ENCODE measurements at regions not wholly inside any gene's neighbourhood (a gene's known extent, or its start where the extent isn't known, plus 50 kb on each side); places are given as distances from the start of the nearest gene placed in this dataset.

DNA sequence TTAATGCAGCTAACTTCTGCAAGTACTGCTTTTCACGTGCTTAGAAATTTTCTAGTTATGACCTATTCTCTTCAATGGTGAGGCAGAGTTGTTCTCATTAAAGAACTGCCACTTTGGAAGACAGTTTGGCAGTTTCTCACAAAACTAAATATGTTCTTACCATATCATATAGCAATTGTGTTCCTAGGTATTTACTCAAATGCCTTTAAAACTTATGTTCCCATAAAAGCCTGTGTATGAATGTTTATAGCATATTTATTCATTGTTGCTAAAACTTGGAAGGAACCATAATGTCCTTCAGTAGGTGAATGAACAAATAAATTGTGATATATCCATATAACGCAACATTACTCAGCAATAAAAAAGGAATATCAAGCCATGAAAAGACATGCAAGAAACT is 555.1 kb upstream of the POT1 start:
- Histone ChIP-seq H3K36me3 (no peaks in the 10 kb centered on the region), H3K4me1 (no peaks in the 10 kb centered on the region), H3K4me3 (no peak overlapping the region), H3K27me3 (no peaks in the 10 kb centered on the region), H3K9me3 (no peaks in the 10 kb centered on the region), H3K27ac (no peak overlapping the region)
- DNase-seq (no peak), ATAC-seq (no peak)
- in situ Hi-C loops (cut with MboI; ENCODE audit: low sequenced_read_pairs in 4 of 4) (no loop called here), intact Hi-C loops (cut with DNase I; ENCODE audit: low total_unique reads) (no loop called here)
- TF ChIP-seq, protein P1, sequence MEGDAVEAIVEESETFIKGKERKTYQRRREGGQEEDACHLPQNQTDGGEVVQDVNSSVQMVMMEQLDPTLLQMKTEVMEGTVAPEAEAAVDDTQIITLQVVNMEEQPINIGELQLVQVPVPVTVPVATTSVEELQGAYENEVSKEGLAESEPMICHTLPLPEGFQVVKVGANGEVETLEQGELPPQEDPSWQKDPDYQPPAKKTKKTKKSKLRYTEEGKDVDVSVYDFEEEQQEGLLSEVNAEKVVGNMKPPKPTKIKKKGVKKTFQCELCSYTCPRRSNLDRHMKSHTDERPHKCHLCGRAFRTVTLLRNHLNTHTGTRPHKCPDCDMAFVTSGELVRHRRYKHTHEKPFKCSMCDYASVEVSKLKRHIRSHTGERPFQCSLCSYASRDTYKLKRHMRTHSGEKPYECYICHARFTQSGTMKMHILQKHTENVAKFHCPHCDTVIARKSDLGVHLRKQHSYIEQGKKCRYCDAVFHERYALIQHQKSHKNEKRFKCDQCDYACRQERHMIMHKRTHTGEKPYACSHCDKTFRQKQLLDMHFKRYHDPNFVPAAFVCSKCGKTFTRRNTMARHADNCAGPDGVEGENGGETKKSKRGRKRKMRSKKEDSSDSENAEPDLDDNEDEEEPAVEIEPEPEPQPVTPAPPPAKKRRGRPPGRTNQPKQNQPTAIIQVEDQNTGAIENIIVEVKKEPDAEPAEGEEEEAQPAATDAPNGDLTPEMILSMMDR (IDR thresholded peaks at IDR 0.05 in 4 of 5, conservative IDR thresholded peaks at IDR 0.05 in 1 of 5) = no peak
- no peak for TF ChIP-seq POLR2A (IDR thresholded peaks at IDR 0.05)

DNA sequence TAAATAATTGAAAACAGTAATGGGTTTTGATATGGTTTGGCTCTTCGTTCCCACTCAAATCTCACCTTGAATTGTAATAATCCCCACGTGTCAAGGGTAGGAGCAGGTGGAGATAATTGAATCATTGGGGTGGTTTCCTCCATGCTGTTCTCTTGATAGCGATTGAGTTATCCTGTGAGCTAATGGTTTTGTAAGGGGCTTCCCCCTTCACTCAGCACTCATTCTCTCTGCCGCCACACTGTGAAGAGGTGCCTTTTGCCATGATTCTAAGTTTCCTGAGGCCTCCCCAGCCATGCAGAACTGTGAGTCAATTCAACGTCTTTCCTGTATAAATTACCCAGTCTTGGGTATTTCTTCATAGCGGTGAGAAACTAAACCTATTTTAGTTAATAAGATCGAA is 551.7 kb upstream of the POT1 start:
- Histone ChIP-seq H3K27ac (no peak overlapping the region), H3K36me3 (no peaks in the 10 kb centered on the region), H3K27me3 (no peaks in the 10 kb centered on the region), H3K4me1 (no peaks in the 10 kb centered on the region), H3K9me3 (no peaks in the 10 kb centered on the region), H3K4me3 (no peak overlapping the region)
- intact Hi-C loops (cut with DNase I; ENCODE audit: low total_unique reads) (no loop called here), in situ Hi-C loops (cut with MboI; ENCODE audit: low sequenced_read_pairs in 4 of 4) (no loop called here)
- ATAC-seq (no peak), DNase-seq (no peak)
- TF ChIP-seq, protein P1 (IDR thresholded peaks at IDR 0.05 in 4 of 5, conservative IDR thresholded peaks at IDR 0.05 in 1 of 5) = no peak
- TF ChIP-seq POLR2A (IDR thresholded peaks at IDR 0.05) = no peak

DNA sequence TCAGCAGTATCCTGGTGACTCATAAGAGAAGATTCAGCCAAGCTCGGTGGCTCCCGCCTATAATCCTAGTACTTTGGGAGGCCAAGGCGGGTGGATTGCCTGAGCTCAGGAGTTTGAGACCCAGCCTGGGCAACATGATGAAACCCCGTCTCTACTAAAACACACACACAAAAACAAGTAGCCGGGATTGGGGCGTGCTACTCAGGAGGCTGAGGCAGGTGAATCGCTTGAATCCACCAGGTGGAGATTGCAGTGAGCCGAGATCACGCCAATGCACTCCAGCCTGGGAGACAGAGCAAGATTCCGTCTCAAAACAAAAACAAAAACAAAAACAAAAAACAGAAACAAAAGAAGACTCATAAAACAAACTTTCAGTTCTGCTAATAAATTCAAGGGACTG is 551.1 kb upstream of the POT1 start:
- ATAC-seq (no peak), DNase-seq (no peak)
- no peaks in the 10 kb centered on the region for H3K36me3 ChIP-seq
- in situ Hi-C loops (cut with MboI; ENCODE audit: low sequenced_read_pairs in 4 of 4) = no loop called here
- no peaks in the 10 kb centered on the region for H3K4me1 ChIP-seq
- intact Hi-C loops (cut with DNase I; ENCODE audit: low total_unique reads) = no loop called here
- H3K27me3 ChIP-seq = no peaks in the 10 kb centered on the region
- no peaks in the 10 kb centered on the region for H3K9me3 ChIP-seq
- H3K4me3 ChIP-seq = no peak overlapping the region
- TF ChIP-seq, protein P1 (IDR thresholded peaks at IDR 0.05 in 4 of 5, conservative IDR thresholded peaks at IDR 0.05 in 1 of 5) = no peak
- TF ChIP-seq POLR2A (IDR thresholded peaks at IDR 0.05) = no peak
- no peak overlapping the region for H3K27ac ChIP-seq

DNA sequence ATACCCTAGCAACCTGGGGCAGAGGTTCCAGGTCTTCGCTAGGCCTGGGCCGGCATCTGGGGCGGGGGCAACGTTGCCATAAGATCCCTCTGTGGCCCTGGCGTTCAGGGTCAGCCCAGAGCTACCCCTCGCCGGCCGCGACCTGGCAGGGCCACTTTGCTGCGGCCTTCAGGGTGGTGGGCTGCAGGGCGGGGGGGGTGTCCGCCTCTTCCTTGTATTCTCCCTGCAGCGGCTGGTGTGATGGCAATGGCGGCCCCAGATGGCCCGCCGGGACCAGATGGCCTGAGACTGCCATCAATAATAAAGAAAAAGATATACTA is 539.2 kb upstream of the POT1 start:
- Histone ChIP-seq H3K27ac (no peak overlapping the region), H3K4me1 (no peaks in the 10 kb centered on the region), H3K27me3 (no peaks in the 10 kb centered on the region), H3K4me3 (no peak overlapping the region), H3K36me3 (no peaks in the 10 kb centered on the region), H3K9me3 (no peaks in the 10 kb centered on the region)
- TF ChIP-seq, protein P1 (IDR thresholded peaks at IDR 0.05 in 4 of 5, conservative IDR thresholded peaks at IDR 0.05 in 1 of 5) = no peak
- TF ChIP-seq POLR2A (IDR thresholded peaks at IDR 0.05) = no peak
- intact Hi-C loops (cut with DNase I; ENCODE audit: low total_unique reads) (no loop called here), in situ Hi-C loops (cut with MboI; ENCODE audit: low sequenced_read_pairs in 4 of 4) (no loop called here)
- ATAC-seq (no peak), DNase-seq (no peak)

DNA sequence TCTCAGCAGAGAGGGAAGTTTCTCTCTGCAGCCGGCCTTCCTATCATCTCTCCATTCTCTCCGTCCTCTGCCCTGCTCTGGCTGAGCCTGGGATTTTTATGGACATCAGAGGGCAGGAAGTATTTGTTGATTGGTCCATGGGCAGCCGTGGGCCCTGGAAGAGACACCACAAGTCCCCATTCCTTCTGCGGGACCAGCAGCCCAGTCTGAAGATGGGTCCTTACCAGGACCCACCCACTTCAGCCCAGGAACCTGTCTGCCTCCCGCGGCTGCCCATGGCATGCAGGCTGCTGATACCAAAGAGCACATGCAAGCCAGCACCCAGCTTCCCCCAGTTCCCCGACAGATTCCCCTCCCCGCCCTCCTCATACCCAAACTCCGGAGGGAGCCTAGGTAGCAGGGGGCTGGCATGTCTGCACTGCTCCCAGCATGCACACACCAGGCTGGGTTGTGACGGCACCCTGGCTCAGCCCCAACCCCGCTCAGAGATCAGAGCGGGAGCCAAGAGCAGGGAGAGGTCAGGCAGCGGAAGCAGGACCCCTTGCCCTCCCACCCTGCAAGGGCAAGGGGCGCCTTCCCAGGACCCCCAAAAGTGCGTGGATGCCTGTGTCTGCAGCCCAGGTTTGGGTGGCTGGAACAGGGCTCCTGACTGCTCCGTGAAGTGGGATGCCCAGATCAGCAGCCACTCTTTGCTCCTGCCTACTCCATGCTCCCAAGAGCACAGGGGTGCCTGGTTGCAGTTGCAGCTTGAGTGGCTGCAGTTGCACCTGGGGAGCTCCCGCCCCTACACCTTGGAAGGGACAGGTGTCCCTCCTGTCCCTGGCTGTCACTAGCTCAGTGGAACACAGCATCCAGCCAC is 538.6 kb upstream of the POT1 start:
- Histone ChIP-seq H3K27ac (no peak overlapping the region), H3K27me3 (no peaks in the 10 kb centered on the region), H3K36me3 (no peaks in the 10 kb centered on the region), H3K4me1 (no peaks in the 10 kb centered on the region), H3K4me3 (no peak overlapping the region), H3K9me3 (no peaks in the 10 kb centered on the region)
- TF ChIP-seq, protein P1 (IDR thresholded peaks at IDR 0.05 in 4 of 5, conservative IDR thresholded peaks at IDR 0.05 in 1 of 5) = no peak
- intact Hi-C loops (cut with DNase I; ENCODE audit: low total_unique reads) (no loop called here), in situ Hi-C loops (cut with MboI; ENCODE audit: low sequenced_read_pairs in 4 of 4) (no loop called here)
- ATAC-seq (no peak), DNase-seq (no peak)

Measured in gastrocnemius medialis (tissue), 4 donors.